GM10266 (cell line): ENCODE measurements at regions not wholly inside any gene's neighbourhood (a gene's known extent, or its start where the extent isn't known, plus 50 kb on each side); places are given as distances from the start of the nearest gene placed in this dataset.

Experiments
- DNase-seq: peaks from one replicate; pipeline ENCODE4 v3.0.0; 2012; ENCODE audit errors: extremely low spot score
- TF ChIP-seq, protein P1 (sequence below): IDR thresholded peaks from 2 replicates; pipeline ENCODE4 v1.5.1; 2012; ENCODE audit warnings: mild to moderate bottlenecking, low read depth; ENCODE audit not compliant: control insufficient read depth, insufficient read depth; ENCODE audit errors: missing control alignments

- TF ChIP-seq, protein P1, sequence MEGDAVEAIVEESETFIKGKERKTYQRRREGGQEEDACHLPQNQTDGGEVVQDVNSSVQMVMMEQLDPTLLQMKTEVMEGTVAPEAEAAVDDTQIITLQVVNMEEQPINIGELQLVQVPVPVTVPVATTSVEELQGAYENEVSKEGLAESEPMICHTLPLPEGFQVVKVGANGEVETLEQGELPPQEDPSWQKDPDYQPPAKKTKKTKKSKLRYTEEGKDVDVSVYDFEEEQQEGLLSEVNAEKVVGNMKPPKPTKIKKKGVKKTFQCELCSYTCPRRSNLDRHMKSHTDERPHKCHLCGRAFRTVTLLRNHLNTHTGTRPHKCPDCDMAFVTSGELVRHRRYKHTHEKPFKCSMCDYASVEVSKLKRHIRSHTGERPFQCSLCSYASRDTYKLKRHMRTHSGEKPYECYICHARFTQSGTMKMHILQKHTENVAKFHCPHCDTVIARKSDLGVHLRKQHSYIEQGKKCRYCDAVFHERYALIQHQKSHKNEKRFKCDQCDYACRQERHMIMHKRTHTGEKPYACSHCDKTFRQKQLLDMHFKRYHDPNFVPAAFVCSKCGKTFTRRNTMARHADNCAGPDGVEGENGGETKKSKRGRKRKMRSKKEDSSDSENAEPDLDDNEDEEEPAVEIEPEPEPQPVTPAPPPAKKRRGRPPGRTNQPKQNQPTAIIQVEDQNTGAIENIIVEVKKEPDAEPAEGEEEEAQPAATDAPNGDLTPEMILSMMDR = no peak
- no peak for DNase-seq
Measured at GRCh38 chr22:44578110-44578457, 80.1 kb upstream of the RTL6 start.

GRCh38 chr22:44577391-44578109 is 79.5 kb upstream of the RTL6 start:
- TF ChIP-seq, protein P1 = no peak
- DNase-seq = no peak

DNA sequence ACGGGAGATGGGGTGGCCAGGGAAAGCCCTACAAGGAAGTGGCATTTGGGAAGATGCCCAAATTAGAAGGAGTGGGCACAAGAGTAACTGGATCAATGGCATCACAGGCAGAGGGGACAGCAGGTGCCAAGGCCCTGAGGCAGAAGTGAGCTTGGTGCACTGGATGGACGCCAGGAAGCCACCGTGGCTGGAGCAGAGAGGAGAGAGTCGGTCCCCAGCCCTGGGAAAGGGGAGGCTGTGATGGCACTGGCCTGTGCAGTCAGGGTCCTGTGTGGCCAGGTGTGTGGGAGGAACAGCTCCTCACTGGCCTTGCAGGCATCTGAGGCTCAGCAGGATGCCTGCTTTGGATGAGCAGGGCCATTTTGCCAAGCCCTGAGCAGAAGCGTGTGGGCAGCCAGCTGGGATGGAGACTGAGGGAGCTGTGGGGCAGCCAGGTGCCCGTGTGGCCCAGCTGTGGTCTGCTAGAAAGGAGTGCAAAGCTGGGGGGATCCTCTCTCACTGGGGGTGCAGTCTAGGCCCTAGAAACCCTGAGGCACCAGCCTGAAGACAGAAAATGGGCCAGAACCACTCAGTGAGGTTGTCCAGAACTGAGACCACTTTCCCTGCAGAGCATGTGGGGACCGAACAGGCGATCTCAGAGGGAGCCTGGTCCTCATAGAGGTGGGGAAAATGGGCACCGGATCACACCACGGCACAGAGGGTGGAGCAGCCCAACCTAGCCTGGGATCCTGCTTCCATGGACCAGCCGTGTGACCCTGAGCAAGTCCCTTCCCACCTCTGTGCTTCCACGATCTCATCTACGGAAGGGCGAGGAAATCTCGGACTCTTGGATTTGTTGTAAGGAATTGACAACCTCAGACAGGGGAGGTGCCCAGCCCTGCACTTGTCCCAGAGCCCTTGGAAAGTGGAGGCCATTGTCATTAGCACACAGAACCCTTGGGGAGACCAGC is 78.6 kb upstream of the RTL6 start:
- TF ChIP-seq, protein P1 = no peak
- no peak for DNase-seq

DNA sequence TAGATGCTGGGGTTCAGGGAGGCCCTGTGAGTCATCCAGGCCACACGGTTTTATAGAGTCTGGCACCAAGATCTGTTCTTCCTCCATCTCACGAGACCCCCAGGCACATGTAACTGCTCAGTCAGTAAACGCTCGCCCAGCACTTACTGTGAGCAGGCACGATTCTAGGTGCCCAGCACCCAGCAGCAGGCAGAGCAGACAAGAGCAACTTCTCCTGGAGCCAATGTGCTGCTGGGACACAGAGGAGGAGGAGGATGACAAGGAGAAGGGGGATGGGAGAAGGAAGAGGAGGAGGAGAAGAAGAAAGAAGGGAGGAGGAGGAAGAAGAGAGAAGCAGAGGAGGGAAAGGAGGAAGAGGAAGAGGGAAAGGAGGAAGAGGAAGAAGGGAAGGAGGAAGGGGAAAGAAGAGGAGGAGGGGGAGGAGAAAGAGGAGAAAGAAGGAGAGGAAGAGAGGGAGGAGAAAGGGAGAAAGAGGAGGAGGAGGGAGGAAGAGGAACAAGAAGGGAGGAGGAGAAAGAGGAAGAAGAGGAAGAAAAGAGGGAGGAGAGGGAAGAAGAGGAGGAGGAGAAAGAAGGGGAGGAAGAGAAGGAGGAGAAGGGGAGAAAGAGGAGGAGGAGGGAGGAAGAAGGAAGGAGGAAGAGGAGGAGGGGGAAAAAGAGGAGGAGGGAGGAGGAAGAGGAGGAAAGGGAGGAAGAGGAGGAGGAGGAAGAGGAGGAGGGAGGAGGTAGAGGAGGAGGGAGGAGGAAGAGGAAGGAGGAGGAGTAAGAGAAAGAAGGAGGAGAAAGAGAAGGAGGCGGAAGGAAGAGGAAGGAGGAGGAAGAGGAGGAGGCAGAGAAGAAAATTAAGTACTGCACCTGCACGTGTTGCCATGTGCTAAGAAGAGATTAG is 77.6 kb upstream of the RTL6 start:
- TF ChIP-seq, protein P1 = no peak
- no peak for DNase-seq

DNA sequence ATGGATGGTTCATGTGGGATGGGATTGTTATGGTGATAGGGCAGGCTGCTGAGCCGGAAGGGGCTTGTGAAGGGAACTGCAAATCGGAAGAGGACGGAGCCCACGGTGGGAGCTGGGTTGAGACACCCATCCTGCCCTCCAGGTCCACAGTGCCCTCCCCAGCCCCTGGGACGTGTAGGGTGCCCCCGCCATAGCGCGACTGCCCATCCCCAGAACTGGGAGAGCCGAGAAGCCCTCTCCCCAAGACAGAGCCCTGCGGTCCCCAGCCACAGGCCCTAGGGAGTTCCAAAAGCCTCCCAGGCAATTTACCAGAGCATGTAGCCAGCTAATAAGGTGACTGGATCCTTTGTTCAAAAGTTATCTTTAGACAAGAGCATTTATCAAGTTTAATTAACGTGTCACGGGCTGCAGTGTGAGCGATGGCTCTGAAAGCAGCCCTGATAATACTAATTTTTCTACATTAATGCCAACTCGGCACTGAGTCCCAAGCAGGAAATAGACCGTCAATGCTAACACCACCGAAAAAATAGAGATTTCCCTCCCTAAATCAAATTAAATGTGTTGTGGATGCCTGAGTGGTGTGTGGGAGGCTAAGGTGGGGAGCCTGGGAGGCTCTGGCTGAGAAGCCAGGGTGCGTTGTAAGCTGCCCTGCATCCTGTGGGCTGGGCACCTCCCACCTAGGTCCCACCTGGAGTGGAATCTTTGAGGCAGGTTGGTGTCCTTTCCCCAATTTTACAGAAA is 76.8 kb upstream of the RTL6 start:
- TF ChIP-seq, protein P1 = no peak
- DNase-seq = no peak

DNA sequence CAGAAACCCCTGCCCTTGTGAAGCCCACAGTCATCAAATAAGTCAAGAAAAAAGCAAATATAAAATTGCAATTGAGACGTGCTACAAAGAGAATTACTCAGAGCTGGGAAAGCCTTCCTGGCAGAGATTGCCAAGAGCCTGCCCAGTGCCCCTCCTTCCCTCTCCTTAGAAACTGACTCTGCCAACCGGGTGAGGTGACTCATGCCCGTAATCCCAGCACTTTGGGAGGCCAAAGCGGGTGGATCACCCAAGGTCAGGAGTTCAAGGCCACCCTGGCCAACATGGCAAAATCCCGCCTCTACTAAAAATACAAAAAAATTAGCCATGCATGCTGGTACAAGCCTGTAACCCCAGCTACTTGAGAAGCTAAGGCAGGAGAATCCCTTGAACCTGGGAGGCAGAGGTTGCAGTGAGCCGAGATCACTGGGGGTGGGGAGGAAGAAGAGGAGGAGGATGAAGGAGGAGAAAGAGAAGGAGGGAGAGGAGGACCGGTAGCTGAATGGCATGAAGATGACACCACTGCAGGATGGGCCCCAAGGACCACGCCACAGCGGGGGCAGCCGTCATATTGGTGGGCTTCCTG is 76.1 kb upstream of the RTL6 start:
- no peak for DNase-seq
- TF ChIP-seq, protein P1 = no peak
